CD14-positive monocyte (primary cell): ENCODE measurements at regions not wholly inside any gene's neighbourhood (a gene's known extent, or its start where the extent isn't known, plus 50 kb on each side); places are given as distances from the start of the nearest gene placed in this dataset.

Experiments used
- DNase-seq, 3 donors: peaks; one replicate each; pipeline ENCODE4 v3.0.0-alpha.2; 2011 to 2022
- H2AFZ ChIP-seq: 2 replicates; pipeline ENCODE4 v1.6.0; 2012; ENCODE audit warnings: mild to moderate bottlenecking, low read depth, low read length, inconsistent platforms; ENCODE audit not compliant: insufficient read depth, poor library complexity, severe bottlenecking
- H3K27ac ChIP-seq, 2 donors: 1 replicate in 1 of 2; 2 replicates in 1 of 2; pipeline ENCODE4 v1.5.1; 2012 to 2013; ENCODE audit warnings: low read length in 2 of 2, control low read depth in 1 of 2, inconsistent platforms in 1 of 2, low read depth in 1 of 2, mild to moderate bottlenecking in 1 of 2
- H3K27me3 ChIP-seq, 2 donors: one replicate each; pipeline versions ENCODE4 v1.6.0 to v1.6.1; 2011 to 2013; ENCODE audit warnings: low read length in 2 of 2; ENCODE audit not compliant: control insufficient read depth in 2 of 2, insufficient read depth in 2 of 2
- H3K36me3 ChIP-seq, 2 donors: replicated peaks in 1 of 2; 1 replicate in 1 of 2; 2 replicates in 1 of 2; pipeline versions ENCODE4 v1.5.1 to v1.6.1; 2012 to 2013; ENCODE audit warnings: low read length in 2 of 2, control low read depth in 1 of 2, inconsistent platforms in 1 of 2, mild to moderate bottlenecking in 1 of 2; ENCODE audit not compliant: insufficient read depth in 2 of 2, control insufficient read depth in 1 of 2
- H3K4me1 ChIP-seq, 2 donors: 1 replicate in 1 of 2; 2 replicates in 1 of 2; pipeline versions ENCODE4 v1.5.1 to v1.6.1; 2012 to 2013; ENCODE audit warnings: low read length in 2 of 2, control low read depth in 1 of 2, inconsistent platforms in 1 of 2, mild to moderate bottlenecking in 1 of 2, moderate library complexity in 1 of 2; ENCODE audit not compliant: insufficient read depth in 2 of 2, control insufficient read depth in 1 of 2
- H3K4me2 ChIP-seq: replicated peaks from 2 replicates; pipeline ENCODE3; 2012; ENCODE audit warnings: low read length, moderate library complexity, mild to moderate bottlenecking; ENCODE audit not compliant: poor library complexity, severe bottlenecking; ENCODE audit errors: extremely low read depth
- H3K4me3 ChIP-seq, 3 experiments: fragments of 200-600 bp in 1 of 3; sonication (generic) in 1 of 3; replicated peaks in 1 of 3; 1 replicate in 2 of 3; 2 replicates in 1 of 3; pipeline ENCODE4 v1.5.1; 2011 to 2013; ENCODE audit warnings: low read length in 3 of 3, mild to moderate bottlenecking in 3 of 3, control low read depth in 2 of 3, low read depth in 2 of 3, inconsistent platforms in 1 of 3, moderate library complexity in 1 of 3
- H3K79me2 ChIP-seq: 2 replicates; pipeline ENCODE4 v1.6.0; 2012; ENCODE audit warnings: mild to moderate bottlenecking, control low read depth, inconsistent platforms, low read length, moderate library complexity; ENCODE audit not compliant: insufficient read depth
- H3K9ac ChIP-seq: 2 replicates; pipeline ENCODE4 v1.6.0; 2017; ENCODE audit warnings: low read length, mild to moderate bottlenecking; ENCODE audit not compliant: insufficient read depth, poor library complexity, severe bottlenecking
- H3K9me3 ChIP-seq, 2 donors: replicated peaks in 1 of 2; 1 replicate in 1 of 2; 2 replicates in 1 of 2; pipeline versions ENCODE4 v1.5.1 to v1.6.1; 2012 to 2013; ENCODE audit warnings: low read length in 2 of 2, control low read depth in 1 of 2; ENCODE audit not compliant: control insufficient read depth in 1 of 2, insufficient read depth in 1 of 2
- H4K20me1 ChIP-seq: 2 replicates; pipeline ENCODE4 v1.6.0; 2012; ENCODE audit warnings: mild to moderate bottlenecking, low read length, control low read depth, moderate library complexity; ENCODE audit not compliant: insufficient read depth
- H3K27ac Mint-ChIP-seq, 7 donors: one replicate each; pipeline ENCODE4 v1.8.0; 2020; ENCODE audit warnings: mild to moderate bottlenecking in 7 of 7, mixed read lengths in 7 of 7, moderate library complexity in 6 of 7, inconsistent platforms in 2 of 7
- H3K27me3 Mint-ChIP-seq, 3 donors: one replicate each; pipeline ENCODE4 v1.8.0; 2021 to 2022; ENCODE audit warnings: low read depth in 3 of 3, mild to moderate bottlenecking in 3 of 3, mixed read lengths in 3 of 3, moderate library complexity in 3 of 3, inconsistent platforms in 1 of 3
- H3K36me3 Mint-ChIP-seq, 2 donors: one replicate each; pipeline ENCODE4 v1.8.0; 2020; ENCODE audit warnings: mixed read lengths in 2 of 2, inconsistent platforms in 1 of 2, mild to moderate bottlenecking in 1 of 2
- H3K4me1 Mint-ChIP-seq: one replicate; pipeline ENCODE4 v1.8.0; 2020; ENCODE audit warnings: mild to moderate bottlenecking, mixed read lengths
- H3K4me3 Mint-ChIP-seq, 2 donors: one replicate each; pipeline ENCODE4 v1.8.0; 2020; ENCODE audit warnings: mild to moderate bottlenecking in 2 of 2, mixed read lengths in 2 of 2, moderate library complexity in 1 of 2
- H3K9me3 Mint-ChIP-seq, 7 donors: one replicate each; pipeline ENCODE4 v1.8.0; 2020 to 2022; ENCODE audit warnings: mixed read lengths in 7 of 7, mild to moderate bottlenecking in 6 of 7, moderate library complexity in 6 of 7, inconsistent platforms in 2 of 7
- CTCF ChIP-seq: fragments of 200-600 bp; IDR thresholded peaks from one replicate; pipeline ENCODE4 v1.8.0; 2022; ENCODE audit warnings: antibody characterized with exemption, mild to moderate bottlenecking
- WGBS: methylation state at CpG from one replicate; pipeline ENCODE4 v1.1.5; 2013; ENCODE audit warnings: missing lambda C conversion rate; ENCODE audit not compliant: insufficient coverage; 5-methylcytosine and 5-hydroxymethylcytosine counted together
- intact Hi-C, 2 donors: fragments of 100-400 bp; cut with micrococcal nuclease; formaldehyde crosslinking; loops; one replicate each; pipeline versions ENCODE4 v1.15.0 to v1.15.1; 2023

GRCh38 chr10:120396228-120396627, 60.8 kb upstream of the PLPP4 start:
- no peaks in the 10 kb centered on the region for H3K27me3 ChIP-seq
- no peaks in the 10 kb centered on the region for H3K36me3 ChIP-seq
- Mint-ChIP-seq H3K27me3 (peaks cover 0 to 5% (median 3%) of the 10 kb centered on the region in 3 donors), H3K36me3 (no peaks in the 10 kb centered on the region), H3K4me3 (no peak overlapping the region), H3K4me1 (no peaks in the 10 kb centered on the region), H3K27ac (no peak overlapping the region), H3K9me3 (peaks cover 0 to 7% (median 3%) of the 10 kb centered on the region in 7 donors)
- no peak overlapping the region for H2AFZ ChIP-seq
- no peaks in the 10 kb centered on the region for H4K20me1 ChIP-seq
- no peak for DNase-seq
- no peaks in the 10 kb centered on the region for H3K4me1 ChIP-seq
- H3K27ac ChIP-seq: no peak overlapping the region
- no peak overlapping the region for H3K9ac ChIP-seq
- WGBS: 88% methylated on average over 3 of the region's 6 CpGs
- intact Hi-C loops: no loop called here
- H3K4me2 ChIP-seq: no peak overlapping the region
- TF ChIP-seq CTCF: no peak
- no peak overlapping the region for H3K4me3 ChIP-seq
- H3K9me3 ChIP-seq: no peaks in the 10 kb centered on the region
- no peaks in the 10 kb centered on the region for H3K79me2 ChIP-seq

DNA sequence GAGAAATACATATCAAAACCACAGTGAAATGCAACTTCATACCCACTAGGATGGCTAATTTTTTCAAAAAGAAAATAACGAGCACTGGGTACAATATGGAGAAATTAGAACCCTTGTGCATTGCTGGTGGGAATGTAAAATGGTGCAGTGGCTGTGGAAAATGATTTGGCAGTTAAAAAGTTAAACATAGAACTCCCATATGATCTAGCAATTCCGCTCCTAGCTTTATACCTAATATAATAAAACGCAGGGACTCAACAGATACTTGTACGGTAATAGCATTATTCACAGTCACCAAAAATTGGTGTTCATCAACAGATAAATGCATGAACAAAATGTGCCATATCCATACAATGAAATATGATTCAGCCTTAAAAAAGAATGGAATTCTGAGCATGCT, 58.8 kb upstream of the PLPP4 start:
- H3K27me3 Mint-ChIP-seq: peaks cover 0 to 5% (median 2%) of the 10 kb centered on the region in 3 donors

More for the DNA sequence above, 58.8 kb upstream of the PLPP4 start:
- Histone ChIP-seq H3K9me3 (no peaks in the 10 kb centered on the region), H3K4me2 (no peak overlapping the region), H3K27ac (no peak overlapping the region), H3K9ac (no peak overlapping the region), H3K4me1 (no peaks in the 10 kb centered on the region), H4K20me1 (no peaks in the 10 kb centered on the region), H3K79me2 (no peaks in the 10 kb centered on the region), H2AFZ (no peak overlapping the region), H3K4me3 (no peak overlapping the region), H3K27me3 (no peaks in the 10 kb centered on the region), H3K36me3 (no peaks in the 10 kb centered on the region)
- no peak for TF ChIP-seq CTCF
- H3K4me1 Mint-ChIP-seq: no peaks in the 10 kb centered on the region
- no peak overlapping the region for H3K4me3 Mint-ChIP-seq
- intact Hi-C loops: no loop called here
- peaks cover 0 to 8% (median 3%) of the 10 kb centered on the region in 7 donors for H3K9me3 Mint-ChIP-seq
- WGBS: 100% methylated on average over 1 of the region's 4 CpGs
- H3K36me3 Mint-ChIP-seq: no peaks in the 10 kb centered on the region
- H3K27ac Mint-ChIP-seq: no peak overlapping the region
- no peak for DNase-seq
